ENCODE measurements at regions not wholly inside any gene's neighbourhood (a gene's known extent, or its start where the extent isn't known, plus 50 kb on each side); places are given as distances from the start of the nearest gene placed in this dataset.

GRCh38 chr13:107480130-107480529 lies 735.2 kb downstream of the LIG4 start (continued):
- TF ChIP-seq, protein P1, sequence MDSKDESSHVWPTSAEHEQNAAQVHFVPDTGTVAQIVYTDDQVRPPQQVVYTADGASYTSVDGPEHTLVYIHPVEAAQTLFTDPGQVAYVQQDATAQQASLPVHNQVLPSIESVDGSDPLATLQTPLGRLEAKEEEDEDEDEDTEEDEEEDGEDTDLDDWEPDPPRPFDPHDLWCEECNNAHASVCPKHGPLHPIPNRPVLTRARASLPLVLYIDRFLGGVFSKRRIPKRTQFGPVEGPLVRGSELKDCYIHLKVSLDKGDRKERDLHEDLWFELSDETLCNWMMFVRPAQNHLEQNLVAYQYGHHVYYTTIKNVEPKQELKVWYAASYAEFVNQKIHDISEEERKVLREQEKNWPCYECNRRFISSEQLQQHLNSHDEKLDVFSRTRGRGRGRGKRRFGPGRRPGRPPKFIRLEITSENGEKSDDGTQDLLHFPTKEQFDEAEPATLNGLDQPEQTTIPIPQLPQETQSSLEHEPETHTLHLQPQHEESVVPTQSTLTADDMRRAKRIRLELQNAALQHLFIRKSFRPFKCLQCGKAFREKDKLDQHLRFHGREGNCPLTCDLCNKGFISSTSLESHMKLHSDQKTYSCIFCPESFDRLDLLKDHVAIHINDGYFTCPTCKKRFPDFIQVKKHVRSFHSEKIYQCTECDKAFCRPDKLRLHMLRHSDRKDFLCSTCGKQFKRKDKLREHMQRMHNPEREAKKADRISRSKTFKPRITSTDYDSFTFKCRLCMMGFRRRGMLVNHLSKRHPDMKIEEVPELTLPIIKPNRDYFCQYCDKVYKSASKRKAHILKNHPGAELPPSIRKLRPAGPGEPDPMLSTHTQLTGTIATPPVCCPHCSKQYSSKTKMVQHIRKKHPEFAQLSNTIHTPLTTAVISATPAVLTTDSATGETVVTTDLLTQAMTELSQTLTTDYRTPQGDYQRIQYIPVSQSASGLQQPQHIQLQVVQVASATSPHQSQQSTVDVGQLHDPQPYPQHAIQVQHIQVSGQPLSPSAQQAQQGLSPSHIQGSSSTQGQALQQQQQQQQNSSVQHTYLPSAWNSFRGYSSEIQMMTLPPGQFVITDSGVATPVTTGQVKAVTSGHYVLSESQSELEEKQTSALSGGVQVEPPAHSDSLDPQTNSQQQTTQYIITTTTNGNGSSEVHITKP (tag by site-specific recombination; IDR thresholded peaks at IDR 0.05), result no peak
- TF ChIP-seq, protein P2, sequence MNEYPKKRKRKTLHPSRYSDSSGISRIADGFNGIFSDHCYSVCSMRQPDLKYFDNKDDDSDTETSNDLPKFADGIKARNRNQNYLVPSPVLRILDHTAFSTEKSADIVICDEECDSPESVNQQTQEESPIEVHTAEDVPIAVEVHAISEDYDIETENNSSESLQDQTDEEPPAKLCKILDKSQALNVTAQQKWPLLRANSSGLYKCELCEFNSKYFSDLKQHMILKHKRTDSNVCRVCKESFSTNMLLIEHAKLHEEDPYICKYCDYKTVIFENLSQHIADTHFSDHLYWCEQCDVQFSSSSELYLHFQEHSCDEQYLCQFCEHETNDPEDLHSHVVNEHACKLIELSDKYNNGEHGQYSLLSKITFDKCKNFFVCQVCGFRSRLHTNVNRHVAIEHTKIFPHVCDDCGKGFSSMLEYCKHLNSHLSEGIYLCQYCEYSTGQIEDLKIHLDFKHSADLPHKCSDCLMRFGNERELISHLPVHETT (tag by site-specific recombination; IDR thresholded peaks at IDR 0.05), result no peak
- TF ChIP-seq, protein P3, sequence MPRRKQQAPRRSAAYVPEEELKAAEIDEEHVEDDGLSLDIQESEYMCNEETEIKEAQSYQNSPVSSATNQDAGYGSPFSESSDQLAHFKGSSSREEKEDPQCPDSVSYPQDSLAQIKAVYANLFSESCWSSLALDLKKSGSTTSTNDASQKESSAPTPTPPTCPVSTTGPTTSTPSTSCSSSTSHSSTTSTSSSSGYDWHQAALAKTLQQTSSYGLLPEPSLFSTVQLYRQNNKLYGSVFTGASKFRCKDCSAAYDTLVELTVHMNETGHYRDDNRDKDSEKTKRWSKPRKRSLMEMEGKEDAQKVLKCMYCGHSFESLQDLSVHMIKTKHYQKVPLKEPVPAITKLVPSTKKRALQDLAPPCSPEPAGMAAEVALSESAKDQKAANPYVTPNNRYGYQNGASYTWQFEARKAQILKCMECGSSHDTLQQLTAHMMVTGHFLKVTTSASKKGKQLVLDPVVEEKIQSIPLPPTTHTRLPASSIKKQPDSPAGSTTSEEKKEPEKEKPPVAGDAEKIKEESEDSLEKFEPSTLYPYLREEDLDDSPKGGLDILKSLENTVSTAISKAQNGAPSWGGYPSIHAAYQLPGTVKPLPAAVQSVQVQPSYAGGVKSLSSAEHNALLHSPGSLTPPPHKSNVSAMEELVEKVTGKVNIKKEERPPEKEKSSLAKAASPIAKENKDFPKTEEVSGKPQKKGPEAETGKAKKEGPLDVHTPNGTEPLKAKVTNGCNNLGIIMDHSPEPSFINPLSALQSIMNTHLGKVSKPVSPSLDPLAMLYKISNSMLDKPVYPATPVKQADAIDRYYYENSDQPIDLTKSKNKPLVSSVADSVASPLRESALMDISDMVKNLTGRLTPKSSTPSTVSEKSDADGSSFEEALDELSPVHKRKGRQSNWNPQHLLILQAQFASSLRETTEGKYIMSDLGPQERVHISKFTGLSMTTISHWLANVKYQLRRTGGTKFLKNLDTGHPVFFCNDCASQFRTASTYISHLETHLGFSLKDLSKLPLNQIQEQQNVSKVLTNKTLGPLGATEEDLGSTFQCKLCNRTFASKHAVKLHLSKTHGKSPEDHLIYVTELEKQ (tag by site-specific recombination; IDR thresholded peaks at IDR 0.05; ENCODE audit: borderline replicate concordance), result no peak
- TF ChIP-seq BCL11B (tag by site-specific recombination; IDR thresholded peaks at IDR 0.05; ENCODE audit: low read depth), result no peak
- no peak for TF ChIP-seq ZNF660 (tag by site-specific recombination; IDR thresholded peaks at IDR 0.05)
- no peak for TF ChIP-seq ZNF580 (tag by site-specific recombination; IDR thresholded peaks at IDR 0.05)

- ChIA-PET POLR2A (no interaction called here), CTCF (no interaction called here)
- Histone ChIP-seq H3K4me1 (ENCODE audit: control insufficient read depth, insufficient read depth, low read length) (no peaks in the 10 kb centered on the region), H3K9me3 (ENCODE audit: control insufficient read depth, insufficient read depth, low read depth, low read length) (no peaks in the 10 kb centered on the region), H3K36me3 (ENCODE audit: control insufficient read depth in 2 of 2, insufficient read depth in 1 of 2, low read length in 2 of 2) (no peaks in the 10 kb centered on the region), H3K27ac (ENCODE audit: extremely low read depth, low read depth, low read length) (no peak overlapping the region), H3K4me3 (ENCODE audit: low read depth, low read length) (no peak overlapping the region)
- no peak for TF ChIP-seq OSR2 (tag by site-specific recombination; IDR thresholded peaks at IDR 0.05)
- TF ChIP-seq ZNF571 (tag by site-specific recombination; IDR thresholded peaks at IDR 0.05), result no peak
- TF ChIP-seq ZFHX2 (tag by site-specific recombination; conservative IDR thresholded peaks at IDR 0.05), result no peak
- TF ChIP-seq ZNF311 (tag by site-specific recombination; IDR thresholded peaks at IDR 0.05; ENCODE audit: borderline replicate concordance), result no peak
- no peak for TF ChIP-seq PATZ1 (tag by site-specific recombination; IDR thresholded peaks at IDR 0.05)
- no peak for TF ChIP-seq ZNF280C (tag by site-specific recombination; IDR thresholded peaks at IDR 0.05)
- TF ChIP-seq MYNN (tag by site-specific recombination; IDR thresholded peaks at IDR 0.05; ENCODE audit: borderline replicate concordance), result no peak
- TF ChIP-seq ZNF521 (tag by site-specific recombination; IDR thresholded peaks at IDR 0.05), result no peak
- no peak for TF ChIP-seq ZNF121 (tag by site-specific recombination; IDR thresholded peaks at IDR 0.05)
These were observed 737.5 kb downstream of the LIG4 start for GRCh38 chr13:107477772-107478379.
